Thoracic aorta (tissue), 2 donors: ENCODE measurements at regions not wholly inside any gene's neighbourhood (a gene's known extent, or its start where the extent isn't known, plus 50 kb on each side); places are given as distances from the start of the nearest gene placed in this dataset.
A peak's percentile ranks its signal among the peaks of the same experiment; 100 is the strongest.
"Not testable (repeated sequence)": the region's sequence is repeated elsewhere in the genome, so short reads cannot be mapped to it uniquely, and the experiment has no call there.

Experiments
- ATAC-seq: fragments of 150-250 bp; one replicate; pipeline ENCODE4 v1.8.0; 2017; ENCODE audit warnings: low read depth; ENCODE audit not compliant: insufficient number of reproducible peaks, low FRiP score
- DNase-seq: peaks from one replicate; pipeline ENCODE4 v3.0.0-alpha.2; 2020; ENCODE audit warnings: low spot score
- H3K27ac ChIP-seq, 2 donors: fragments of 200-600 bp; sonication (generic); 1 replicate in 1 of 2; 2 replicates in 1 of 2; pipeline ENCODE4 v1.5.1; 2016; ENCODE audit warnings: mild to moderate bottlenecking in 2 of 2, moderate library complexity in 2 of 2
- H3K27me3 ChIP-seq: fragments of 200-600 bp; sonication (generic); replicated peaks from 2 replicates; pipeline ENCODE4 v1.6.0; 2016; ENCODE audit warnings: mild to moderate bottlenecking; ENCODE audit not compliant: insufficient read depth
- H3K36me3 ChIP-seq: fragments of 200-600 bp; sonication (generic); one replicate; pipeline ENCODE4 v1.5.1; 2016
- H3K4me1 ChIP-seq, 2 donors: fragments of 200-600 bp; sonication (generic); 1 replicate in 1 of 2; 2 replicates in 1 of 2; pipeline versions ENCODE4 v1.5.1 to v1.6.0; 2016; ENCODE audit warnings: low read depth in 2 of 2, mild to moderate bottlenecking in 1 of 2; ENCODE audit not compliant: control insufficient read depth in 1 of 2
- H3K4me3 ChIP-seq: fragments of 200-600 bp; sonication (generic); 2 replicates; pipeline ENCODE4 v1.5.1; 2016; ENCODE audit warnings: mild to moderate bottlenecking
- H3K9me3 ChIP-seq: fragments of 200-600 bp; sonication (generic); 2 replicates; pipeline ENCODE4 v1.5.1; 2016
- TF ChIP-seq, protein P1 (sequence below): fragments of 200-600 bp; sonication (generic); IDR thresholded peaks from one replicate; pipeline ENCODE4 v1.5.1; 2019; ENCODE audit warnings: antibody characterized with exemption

DNA sequence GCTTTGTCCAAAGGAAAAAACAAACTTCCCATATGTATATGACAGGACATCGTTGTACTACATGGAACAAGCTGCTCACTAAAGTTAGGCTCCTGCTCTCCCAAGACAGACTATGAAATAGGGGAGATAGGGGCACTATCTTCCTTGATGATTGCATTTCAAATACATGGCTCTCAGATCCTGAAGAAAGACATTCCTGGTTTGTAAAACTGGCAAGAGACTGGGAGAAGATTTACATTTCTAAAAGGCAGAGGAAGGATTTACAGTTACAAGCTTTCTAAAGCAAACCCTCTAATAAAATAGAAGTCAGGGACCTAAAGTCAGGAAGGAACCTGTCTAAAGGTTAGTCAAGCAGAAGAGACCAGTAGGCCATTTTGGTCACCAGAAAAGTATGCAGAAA is 103.7 kb downstream of the SLC17A6 start:
- no peaks in the 10 kb centered on the region for H3K36me3 ChIP-seq
- H3K27me3 ChIP-seq: no peaks in the 10 kb centered on the region
- H3K27ac ChIP-seq: no peak overlapping the region
- ATAC-seq: no peak
- no peaks in the 10 kb centered on the region for H3K4me1 ChIP-seq
- TF ChIP-seq, protein P1, sequence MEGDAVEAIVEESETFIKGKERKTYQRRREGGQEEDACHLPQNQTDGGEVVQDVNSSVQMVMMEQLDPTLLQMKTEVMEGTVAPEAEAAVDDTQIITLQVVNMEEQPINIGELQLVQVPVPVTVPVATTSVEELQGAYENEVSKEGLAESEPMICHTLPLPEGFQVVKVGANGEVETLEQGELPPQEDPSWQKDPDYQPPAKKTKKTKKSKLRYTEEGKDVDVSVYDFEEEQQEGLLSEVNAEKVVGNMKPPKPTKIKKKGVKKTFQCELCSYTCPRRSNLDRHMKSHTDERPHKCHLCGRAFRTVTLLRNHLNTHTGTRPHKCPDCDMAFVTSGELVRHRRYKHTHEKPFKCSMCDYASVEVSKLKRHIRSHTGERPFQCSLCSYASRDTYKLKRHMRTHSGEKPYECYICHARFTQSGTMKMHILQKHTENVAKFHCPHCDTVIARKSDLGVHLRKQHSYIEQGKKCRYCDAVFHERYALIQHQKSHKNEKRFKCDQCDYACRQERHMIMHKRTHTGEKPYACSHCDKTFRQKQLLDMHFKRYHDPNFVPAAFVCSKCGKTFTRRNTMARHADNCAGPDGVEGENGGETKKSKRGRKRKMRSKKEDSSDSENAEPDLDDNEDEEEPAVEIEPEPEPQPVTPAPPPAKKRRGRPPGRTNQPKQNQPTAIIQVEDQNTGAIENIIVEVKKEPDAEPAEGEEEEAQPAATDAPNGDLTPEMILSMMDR: no peak
- no peak for DNase-seq
- H3K9me3 ChIP-seq: no peaks in the 10 kb centered on the region
- H3K4me3 ChIP-seq: no peak overlapping the region

DNA sequence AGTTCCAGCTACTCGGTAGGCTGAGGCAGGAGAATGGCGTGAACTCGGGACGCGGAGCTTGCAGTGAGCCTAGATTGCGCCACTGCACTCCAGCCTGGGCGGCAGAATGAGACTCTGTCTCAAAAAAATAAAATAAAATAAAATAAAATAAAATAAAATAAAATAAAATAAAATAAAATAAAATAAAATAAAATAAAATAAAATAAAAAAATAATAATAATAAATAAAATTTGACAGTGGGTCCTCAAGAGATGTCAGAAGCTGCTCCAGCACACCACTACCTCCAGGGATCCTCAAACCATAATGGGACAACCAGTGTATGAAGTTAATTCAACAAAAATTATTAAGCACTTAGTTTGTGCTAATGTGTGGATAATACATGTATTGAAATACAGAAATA is 97.4 kb downstream of the SLC17A6 start:
- not testable (repeated sequence) for H3K4me3 ChIP-seq, H3K27ac ChIP-seq, H3K27me3 ChIP-seq, H3K36me3 ChIP-seq, ATAC-seq, H3K9me3 ChIP-seq, H3K4me1 ChIP-seq, DNase-seq

DNA sequence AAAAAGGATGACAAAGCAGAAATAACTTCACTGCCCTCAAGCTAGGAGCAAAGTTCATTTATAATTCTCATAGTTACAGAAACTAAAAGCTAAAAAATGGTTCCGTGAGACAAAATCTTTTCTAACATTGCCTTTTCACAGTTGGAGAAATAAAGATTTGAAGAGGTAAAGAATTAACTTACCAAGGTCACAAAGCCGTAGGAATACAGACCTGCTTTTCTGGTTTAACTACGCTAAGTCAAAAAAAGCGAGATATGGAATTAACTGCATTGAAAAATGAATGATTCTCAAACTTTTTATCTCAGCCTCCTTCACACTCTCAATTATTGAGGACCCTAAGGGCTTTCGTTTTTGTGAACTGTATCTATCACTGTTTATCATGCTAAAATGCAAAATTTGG is 95.3 kb downstream of the SLC17A6 start:
- no peak for DNase-seq

DNA sequence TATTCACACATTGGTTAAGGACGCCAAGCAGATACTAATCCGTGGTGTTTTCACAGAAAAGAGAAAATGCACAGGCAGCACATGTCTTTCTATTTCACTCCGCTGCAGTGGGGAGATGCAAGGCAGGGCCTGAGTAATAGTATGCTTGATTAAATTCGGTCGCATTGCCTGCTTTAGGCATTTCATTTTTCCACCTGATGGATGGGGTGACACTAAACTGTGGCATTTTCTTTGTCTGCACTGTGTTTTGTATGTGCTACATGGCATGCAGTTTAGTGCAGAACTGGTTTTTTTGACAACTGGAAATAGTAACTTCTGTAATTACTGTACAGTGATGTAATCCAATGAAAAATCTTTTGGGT is 94.9 kb downstream of the SLC17A6 start:
- no peak for ATAC-seq
- H3K4me3 ChIP-seq: peak overlapping the region; percentile 49
- H3K27me3 ChIP-seq: no peaks in the 10 kb centered on the region
- no peaks in the 10 kb centered on the region for H3K4me1 ChIP-seq
- no peak for DNase-seq
- no peak overlapping the region for H3K27ac ChIP-seq
- H3K9me3 ChIP-seq: no peaks in the 10 kb centered on the region
- TF ChIP-seq, protein P1: no peak
- H3K36me3 ChIP-seq: no peaks in the 10 kb centered on the region

More for the DNA sequence above, 95.3 kb downstream of the SLC17A6 start:
- Histone ChIP-seq H3K36me3 (no peaks in the 10 kb centered on the region), H3K9me3 (no peaks in the 10 kb centered on the region), H3K4me1 (no peaks in the 10 kb centered on the region), H3K27me3 (no peaks in the 10 kb centered on the region), H3K27ac (no peak overlapping the region), H3K4me3 (no peak overlapping the region)
- no peak for ATAC-seq
- TF ChIP-seq, protein P1: no peak

DNA sequence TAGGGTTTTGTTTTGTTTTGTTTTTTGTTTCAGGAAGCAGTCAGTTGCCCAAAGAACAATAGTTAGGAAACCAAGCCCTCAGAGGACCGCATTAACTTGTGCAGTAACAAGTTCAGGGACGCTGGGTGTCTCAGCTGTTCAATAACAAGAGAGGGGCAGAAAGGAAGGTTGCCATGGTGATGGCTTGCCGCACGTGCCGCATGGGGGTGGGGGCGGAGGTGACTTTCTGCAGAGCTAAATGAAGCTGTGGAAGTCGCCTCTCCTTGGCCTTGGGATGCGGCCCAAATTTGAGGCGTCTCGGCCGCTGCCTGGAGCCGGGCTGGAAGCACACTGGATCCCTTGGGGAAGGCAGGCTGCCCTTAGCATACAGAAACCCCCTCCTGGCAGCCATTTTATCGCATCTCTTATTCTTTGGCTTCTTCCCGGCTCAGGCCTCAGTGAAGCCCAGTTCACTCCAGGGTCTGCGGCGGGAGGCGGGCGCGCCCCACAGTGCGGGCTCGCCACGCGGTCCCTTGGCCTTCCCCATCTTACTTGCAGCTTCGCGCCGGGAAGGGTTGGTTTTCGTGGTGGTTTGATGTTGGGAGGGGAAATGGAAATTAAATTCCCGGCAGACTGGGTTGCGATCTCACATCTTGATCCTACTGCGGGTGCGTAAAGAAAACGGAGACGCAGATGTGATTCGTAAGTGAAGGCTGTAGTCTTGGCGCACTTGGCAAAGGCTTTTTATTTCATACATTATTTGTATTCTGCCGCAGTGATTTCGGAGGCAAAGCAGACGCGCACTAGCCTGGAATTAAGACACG is 94.3 kb downstream of the SLC17A6 start:
- Histone ChIP-seq H3K36me3 (no peaks in the 10 kb centered on the region), H3K4me1 (no peaks in the 10 kb centered on the region), H3K4me3 (peak overlapping the region; percentile 49), H3K9me3 (no peaks in the 10 kb centered on the region), H3K27ac (no peak overlapping the region), H3K27me3 (no peaks in the 10 kb centered on the region)
- DNase-seq (no peak), ATAC-seq (no peak)
- TF ChIP-seq, protein P1: no peak

DNA sequence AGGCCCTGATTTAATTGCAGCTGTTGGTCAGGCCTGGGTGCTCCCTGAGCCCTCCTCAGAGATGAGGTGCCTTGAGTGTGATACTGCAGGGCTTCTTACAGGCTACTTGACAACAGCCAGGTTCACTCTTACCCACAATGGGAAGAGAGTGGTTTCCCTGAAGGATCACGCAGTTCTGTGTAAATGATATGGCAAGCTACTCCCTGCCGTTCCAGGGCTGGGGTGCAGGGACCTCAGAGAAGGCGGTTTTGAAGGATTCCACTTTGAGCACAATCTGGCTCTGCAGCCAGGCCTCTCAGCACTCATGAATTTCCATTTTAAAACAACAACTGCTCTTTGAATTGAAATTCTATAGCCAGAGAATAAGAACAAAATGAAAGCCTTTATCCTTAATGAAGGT is 92.9 kb downstream of the SLC17A6 start:
- H3K4me3 ChIP-seq: no peak overlapping the region
- H3K9me3 ChIP-seq: no peaks in the 10 kb centered on the region
- DNase-seq: no peak
- H3K36me3 ChIP-seq: no peaks in the 10 kb centered on the region
- no peaks in the 10 kb centered on the region for H3K27me3 ChIP-seq
- H3K4me1 ChIP-seq: no peaks in the 10 kb centered on the region
- TF ChIP-seq, protein P1: no peak
- ATAC-seq: no peak
- no peak overlapping the region for H3K27ac ChIP-seq
